ENCODE measurements at regions not wholly inside any gene's neighbourhood (a gene's known extent, or its start where the extent isn't known, plus 50 kb on each side); places are given as distances from the start of the nearest gene placed in this dataset.
"Not testable (repeated sequence)": the region's sequence is repeated elsewhere in the genome, so short reads cannot be mapped to it uniquely, and the experiment has no call there.

GRCh38 chr3:35446896-35447295 lies 192.4 kb upstream of the ARPP21 start:
- Histone ChIP-seq H2BK12ac (ENCODE audit: low read length in 2 of 2) (no peak overlapping the region), H3K9me3 (ENCODE audit: control insufficient read depth, low read length) (no peaks in the 10 kb centered on the region), H3K18ac (ENCODE audit: low read depth in 1 of 2, low read length in 2 of 2) (no peak overlapping the region), H2AFZ (ENCODE audit: low read depth, low read length) (no peak overlapping the region), H3K27ac (ENCODE audit: low read length, poor library complexity, severe bottlenecking) (no peak overlapping the region), H4K8ac (ENCODE audit: low read length) (no peak overlapping the region), H2BK5ac (ENCODE audit: low read depth, low read length, poor library complexity, severe bottlenecking) (no peak overlapping the region), H3K14ac (ENCODE audit: low read length in 2 of 2) (no peak overlapping the region), H3K23ac (ENCODE audit: low read length in 2 of 2) (no peak overlapping the region), H3K4me2 (ENCODE audit: low read length, poor library complexity, severe bottlenecking) (no peak overlapping the region), H4K91ac (ENCODE audit: low read length) (no peak overlapping the region), H3K4me1 (ENCODE audit: control insufficient read depth, insufficient read depth, low read depth, low read length) (no peaks in the 10 kb centered on the region), H3K4me3 (ENCODE audit: insufficient read depth in 1 of 2, low read depth in 1 of 2, low read length in 2 of 2) (no peak overlapping the region), H3K79me1 (replicated peaks; ENCODE audit: low read length, poor library complexity, severe bottlenecking) (no peaks in the 10 kb centered on the region), H2BK120ac (ENCODE audit: low read depth, low read length) (no peak overlapping the region), H3K27me3 (ENCODE audit: control insufficient read depth in 1 of 2, insufficient read depth in 1 of 2, low read length in 2 of 2) (no peaks in the 10 kb centered on the region), H2AK5ac (ENCODE audit: low read length, severe bottlenecking) (no peak overlapping the region), H2BK15ac (ENCODE audit: low read depth, poor library complexity, severe bottlenecking) (no peak overlapping the region), H3K36me3 (ENCODE audit: control insufficient read depth in 1 of 2, insufficient read depth in 2 of 2, low read depth in 1 of 2, low read length in 2 of 2) (no peaks in the 10 kb centered on the region), H3K9ac (ENCODE audit: low read length) (no peak overlapping the region), H3K4ac (ENCODE audit: low read depth in 1 of 2, low read length in 2 of 2) (no peak overlapping the region)
- WGBS: 100% methylated on average over 1 of the region's 2 CpGs
- DNase-seq: no peak

GRCh38 chr3:35448121-35448520 lies 191.2 kb upstream of the ARPP21 start:
- no peaks in the 10 kb centered on the region for H3K79me1 ChIP-seq (replicated peaks; ENCODE audit: low read length, poor library complexity, severe bottlenecking)
- no peak overlapping the region for H3K4me2 ChIP-seq (ENCODE audit: low read length, poor library complexity, severe bottlenecking)
- no peak overlapping the region for H3K9ac ChIP-seq (ENCODE audit: low read length)
- no peak overlapping the region for H3K18ac ChIP-seq (ENCODE audit: low read depth in 1 of 2, low read length in 2 of 2)
- WGBS: no CpG with 5 or more reads among the region's 1 CpG
- no peak overlapping the region for H4K91ac ChIP-seq (ENCODE audit: low read length)
- H3K36me3 ChIP-seq (ENCODE audit: control insufficient read depth in 1 of 2, insufficient read depth in 2 of 2, low read depth in 1 of 2, low read length in 2 of 2): no peaks in the 10 kb centered on the region
- no peak overlapping the region for H3K23ac ChIP-seq (ENCODE audit: low read length in 2 of 2)
- no peak overlapping the region for H2BK5ac ChIP-seq (ENCODE audit: low read depth, low read length, poor library complexity, severe bottlenecking)
- no peak overlapping the region for H3K4ac ChIP-seq (ENCODE audit: low read depth in 1 of 2, low read length in 2 of 2)
- H2BK120ac ChIP-seq (ENCODE audit: low read depth, low read length): no peak overlapping the region
- H2BK15ac ChIP-seq (ENCODE audit: low read depth, poor library complexity, severe bottlenecking): no peak overlapping the region
- H3K4me3 ChIP-seq (ENCODE audit: insufficient read depth in 1 of 2, low read depth in 1 of 2, low read length in 2 of 2): no peak overlapping the region
- no peak for DNase-seq
- no peak overlapping the region for H2AFZ ChIP-seq (ENCODE audit: low read depth, low read length)
- H3K14ac ChIP-seq (ENCODE audit: low read length in 2 of 2): no peak overlapping the region
- no peak overlapping the region for H4K8ac ChIP-seq (ENCODE audit: low read length)
- no peak overlapping the region for H3K27ac ChIP-seq (ENCODE audit: low read length, poor library complexity, severe bottlenecking)
- H3K4me1 ChIP-seq (ENCODE audit: control insufficient read depth, insufficient read depth, low read depth, low read length): no peaks in the 10 kb centered on the region
- H3K27me3 ChIP-seq (ENCODE audit: control insufficient read depth in 1 of 2, insufficient read depth in 1 of 2, low read length in 2 of 2): no peaks in the 10 kb centered on the region
- H3K9me3 ChIP-seq (ENCODE audit: control insufficient read depth, low read length): peaks cover under 1% of the 10 kb centered on the region
- no peak overlapping the region for H2BK12ac ChIP-seq (ENCODE audit: low read length in 2 of 2)
- no peak overlapping the region for H2AK5ac ChIP-seq (ENCODE audit: low read length, severe bottlenecking)

- Histone ChIP-seq H2BK15ac (ENCODE audit: low read depth, poor library complexity, severe bottlenecking) (no peak overlapping the region), H3K23ac (ENCODE audit: low read length in 2 of 2) (no peak overlapping the region), H3K9me3 (ENCODE audit: control insufficient read depth, low read length) (peaks cover 6% of the 10 kb centered on the region), H4K91ac (ENCODE audit: low read length) (no peak overlapping the region), H3K14ac (ENCODE audit: low read length in 2 of 2) (no peak overlapping the region), H3K4ac (ENCODE audit: low read depth in 1 of 2, low read length in 2 of 2) (no peak overlapping the region), H2BK5ac (ENCODE audit: low read depth, low read length, poor library complexity, severe bottlenecking) (no peak overlapping the region), H3K4me3 (ENCODE audit: insufficient read depth in 1 of 2, low read depth in 1 of 2, low read length in 2 of 2) (no peak overlapping the region), H3K27ac (ENCODE audit: low read length, poor library complexity, severe bottlenecking) (no peak overlapping the region), H2BK120ac (ENCODE audit: low read depth, low read length) (no peak overlapping the region), H3K4me1 (ENCODE audit: control insufficient read depth, insufficient read depth, low read depth, low read length) (no peaks in the 10 kb centered on the region), H2AFZ (ENCODE audit: low read depth, low read length) (no peak overlapping the region), H3K4me2 (ENCODE audit: low read length, poor library complexity, severe bottlenecking) (no peak overlapping the region), H3K9ac (ENCODE audit: low read length) (no peak overlapping the region), H3K18ac (ENCODE audit: low read depth in 1 of 2, low read length in 2 of 2) (no peak overlapping the region), H3K79me1 (replicated peaks; ENCODE audit: low read length, poor library complexity, severe bottlenecking) (no peaks in the 10 kb centered on the region), H3K36me3 (ENCODE audit: control insufficient read depth in 1 of 2, insufficient read depth in 2 of 2, low read depth in 1 of 2, low read length in 2 of 2) (no peaks in the 10 kb centered on the region), H2AK5ac (ENCODE audit: low read length, severe bottlenecking) (no peak overlapping the region), H3K27me3 (ENCODE audit: control insufficient read depth in 1 of 2, insufficient read depth in 1 of 2, low read length in 2 of 2) (no peaks in the 10 kb centered on the region), H4K8ac (ENCODE audit: low read length) (no peak overlapping the region), H2BK12ac (ENCODE audit: low read length in 2 of 2) (no peak overlapping the region)
- no peak for DNase-seq
- no CpG with 5 or more reads among the region's 1 CpG for WGBS
Observed at GRCh38 chr3:35448681-35449080, 190.6 kb upstream of the ARPP21 start.

GRCh38 chr3:35454819-35455218 lies 184.5 kb upstream of the ARPP21 start:
- H3K23ac ChIP-seq (ENCODE audit: low read length in 2 of 2); H4K91ac ChIP-seq (ENCODE audit: low read length); H2BK12ac ChIP-seq (ENCODE audit: low read length in 2 of 2); H3K14ac ChIP-seq (ENCODE audit: low read length in 2 of 2); H2AFZ ChIP-seq (ENCODE audit: low read depth, low read length); H3K9ac ChIP-seq (ENCODE audit: low read length); H3K4ac ChIP-seq (ENCODE audit: low read depth in 1 of 2, low read length in 2 of 2); H4K8ac ChIP-seq (ENCODE audit: low read length); H3K27ac ChIP-seq (ENCODE audit: low read length, poor library complexity, severe bottlenecking); H3K36me3 ChIP-seq (ENCODE audit: control insufficient read depth in 1 of 2, insufficient read depth in 2 of 2, low read depth in 1 of 2, low read length in 2 of 2); DNase-seq; H3K4me3 ChIP-seq (ENCODE audit: insufficient read depth in 1 of 2, low read depth in 1 of 2, low read length in 2 of 2); H2BK5ac ChIP-seq (ENCODE audit: low read depth, low read length, poor library complexity, severe bottlenecking); H3K79me1 ChIP-seq (replicated peaks; ENCODE audit: low read length, poor library complexity, severe bottlenecking); H3K4me2 ChIP-seq (ENCODE audit: low read length, poor library complexity, severe bottlenecking); H2BK120ac ChIP-seq (ENCODE audit: low read depth, low read length); H3K18ac ChIP-seq (ENCODE audit: low read depth in 1 of 2, low read length in 2 of 2); H2AK5ac ChIP-seq (ENCODE audit: low read length, severe bottlenecking); H3K9me3 ChIP-seq (ENCODE audit: control insufficient read depth, low read length); H3K4me1 ChIP-seq (ENCODE audit: control insufficient read depth, insufficient read depth, low read depth, low read length); H3K27me3 ChIP-seq (ENCODE audit: control insufficient read depth in 1 of 2, insufficient read depth in 1 of 2, low read length in 2 of 2); H2BK15ac ChIP-seq (ENCODE audit: low read depth, poor library complexity, severe bottlenecking): not testable (repeated sequence)
- WGBS: 83% methylated on average over 6 of the region's 9 CpGs

Data from mesenchymal stem cell (in vitro differentiated cells and primary cell).